PC-9 (cell line): ENCODE measurements at regions not wholly inside any gene's neighbourhood (a gene's known extent, or its start where the extent isn't known, plus 50 kb on each side); places are given as distances from the start of the nearest gene placed in this dataset.

Experiments used
- CTCF ChIP-seq: fragments of 200-600 bp; sonication (generic); conservative IDR thresholded peaks from 2 replicates; pipeline ENCODE4 v1.6.1; 2017; ENCODE audit warnings: mixed run types, antibody characterized with exemption, mild to moderate bottlenecking, moderate library complexity
- EZH2 ChIP-seq: fragments of 200-600 bp; sonication (generic); IDR thresholded peaks from 2 replicates; pipeline ENCODE4 v1.8.0; 2017; ENCODE audit warnings: antibody characterized with exemption, low read depth

GRCh38 chrX:99305573-99305972, 1104.5 kb downstream of the PCDH19 start:
- no peak for TF ChIP-seq CTCF
- TF ChIP-seq EZH2: no peak
